GM18867 (cell line): ENCODE measurements at regions not wholly inside any gene's neighbourhood (a gene's known extent, or its start where the extent isn't known, plus 50 kb on each side); places are given as distances from the start of the nearest gene placed in this dataset.

Experiments
- ATAC-seq: cut with Tn5 transposase; IDR thresholded peaks from one replicate; pipeline ENCODE4 v1.9.1; 2021; ENCODE audit warnings: mild to moderate bottlenecking, moderate library complexity; ENCODE audit not compliant: unreplicated experiment

DNA sequence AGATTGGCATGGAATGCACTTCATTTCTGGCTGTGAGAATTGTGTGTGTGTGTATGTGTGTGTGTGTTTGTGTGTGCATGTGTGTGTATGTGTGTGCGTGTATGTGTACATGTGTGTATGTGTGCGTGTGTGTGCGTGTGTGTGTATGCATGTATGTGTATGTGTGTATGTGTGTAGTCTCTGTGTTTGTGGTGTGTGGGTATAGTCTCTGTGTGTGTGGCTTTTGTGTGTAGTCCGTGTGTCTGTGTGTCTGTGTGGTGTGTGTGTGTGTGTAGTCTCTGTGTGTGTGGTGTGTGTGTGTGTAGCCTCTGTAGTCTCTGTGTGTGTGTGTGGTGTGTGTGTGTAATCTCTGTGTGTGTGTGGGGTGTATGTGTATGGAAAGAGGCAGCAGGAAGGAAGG, 247.3 kb upstream of the SOX11 start:
- no peak for ATAC-seq

DNA sequence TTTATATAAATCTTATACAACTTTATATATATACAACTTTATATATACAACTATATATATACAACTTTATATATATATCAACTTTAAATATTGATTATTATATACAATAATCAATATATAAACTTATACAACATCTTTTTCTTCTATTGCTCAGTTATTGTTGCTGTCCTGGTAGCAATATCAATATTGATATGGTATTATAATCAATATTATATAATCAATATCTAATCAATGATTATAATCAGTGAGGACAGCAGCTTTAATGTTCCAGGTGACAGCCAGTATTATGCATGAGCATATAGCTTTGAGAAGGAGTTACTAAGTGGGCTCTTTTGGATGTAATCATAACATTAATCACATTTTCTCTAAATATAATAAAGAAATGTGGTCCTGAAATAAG, 242.3 kb upstream of the SOX11 start:
- ATAC-seq = no peak

DNA sequence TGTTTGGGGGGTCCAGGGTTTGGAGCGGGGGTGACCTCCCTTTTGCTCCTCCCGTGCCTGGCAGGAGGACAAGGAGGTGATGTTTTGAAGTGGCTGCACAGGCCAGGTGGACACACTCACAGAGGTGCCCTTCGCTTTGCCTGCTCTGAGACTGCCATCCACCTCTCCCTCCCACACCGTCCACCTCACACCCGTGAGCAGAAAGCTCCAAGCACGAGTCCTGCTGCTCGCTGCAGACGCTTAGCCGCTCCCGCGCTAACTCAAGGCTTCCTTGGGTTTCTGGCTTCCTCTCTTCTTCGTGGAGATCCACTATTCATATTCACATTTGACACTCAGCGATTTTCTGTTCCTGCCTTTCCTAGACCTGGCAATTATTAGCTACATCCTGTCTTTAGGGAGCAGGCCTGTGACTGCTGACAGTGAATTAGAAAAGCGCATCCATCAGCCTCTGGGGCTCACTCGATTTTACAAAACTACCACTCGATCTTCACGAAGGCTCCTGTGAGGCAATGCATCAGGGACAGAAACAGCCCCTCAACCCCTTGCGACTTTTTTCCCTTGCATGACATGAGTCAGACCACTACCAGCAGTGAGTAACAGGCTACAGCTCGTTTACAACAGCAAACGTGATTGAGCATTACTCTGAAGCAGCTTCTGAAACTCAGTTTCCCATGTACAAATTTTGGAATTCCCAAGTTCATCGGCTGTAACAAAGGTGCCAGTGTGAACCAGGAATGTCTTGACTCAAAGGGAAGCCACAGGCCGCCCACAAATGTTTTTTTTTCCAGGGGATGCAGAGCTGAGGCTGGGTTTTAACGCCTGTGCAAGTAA, 238.7 kb upstream of the SOX11 start:
- ATAC-seq = no peak

DNA sequence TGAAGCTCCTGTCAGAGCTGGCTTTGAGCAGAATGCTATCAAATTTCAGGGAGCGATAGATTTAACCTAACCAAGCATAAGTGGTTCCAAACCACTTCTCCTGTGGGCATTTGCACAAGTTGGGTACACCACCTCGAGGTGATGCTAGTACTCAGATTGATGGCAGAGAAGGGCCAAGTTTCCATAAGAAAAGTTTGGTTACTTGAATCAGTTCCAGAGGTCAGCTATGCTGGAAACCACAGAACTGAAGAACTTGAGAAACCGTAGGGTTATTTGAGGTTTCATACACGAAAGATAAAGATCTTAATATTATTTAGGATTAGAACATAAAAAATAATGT, 238.2 kb upstream of the SOX11 start:
- no peak for ATAC-seq

DNA sequence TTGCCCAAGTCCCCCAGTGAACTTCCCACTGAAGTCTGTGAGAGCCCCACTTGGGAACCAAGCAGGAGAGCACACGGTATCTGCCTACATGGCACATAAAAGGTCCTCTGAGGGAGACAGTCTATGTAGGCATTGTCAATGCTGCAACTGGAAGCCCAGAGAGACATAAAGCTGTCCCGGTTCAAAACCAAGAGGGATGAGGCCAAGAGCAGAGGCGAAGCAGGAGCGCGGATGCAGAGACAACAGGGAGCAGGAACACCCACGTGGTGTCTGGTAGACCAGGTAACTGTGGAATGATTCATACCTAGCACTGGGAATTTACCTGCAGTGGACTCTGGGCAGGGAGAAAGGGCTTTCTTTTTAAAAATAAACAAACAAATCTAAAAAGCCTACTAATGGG, 233.1 kb upstream of the SOX11 start:
- ATAC-seq = no peak

DNA sequence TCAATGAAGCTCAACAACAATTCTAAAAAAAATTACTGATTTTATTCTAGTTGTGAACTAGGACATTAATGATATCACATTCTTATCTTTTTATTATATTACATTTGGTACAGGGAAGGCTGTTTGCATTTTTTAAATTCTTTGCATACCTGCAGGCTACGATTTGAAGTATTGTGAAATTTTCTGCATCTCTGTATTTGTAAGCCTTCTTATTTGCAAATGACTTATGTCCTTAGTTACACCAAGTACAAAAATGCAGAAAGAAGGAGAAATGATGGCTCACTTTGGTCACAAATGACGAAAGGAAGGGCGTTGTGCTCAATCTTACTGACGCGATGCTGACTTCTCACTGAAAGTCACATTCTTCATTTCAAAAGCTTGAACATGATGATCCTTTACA, 227.5 kb upstream of the SOX11 start:
- ATAC-seq = no peak

DNA sequence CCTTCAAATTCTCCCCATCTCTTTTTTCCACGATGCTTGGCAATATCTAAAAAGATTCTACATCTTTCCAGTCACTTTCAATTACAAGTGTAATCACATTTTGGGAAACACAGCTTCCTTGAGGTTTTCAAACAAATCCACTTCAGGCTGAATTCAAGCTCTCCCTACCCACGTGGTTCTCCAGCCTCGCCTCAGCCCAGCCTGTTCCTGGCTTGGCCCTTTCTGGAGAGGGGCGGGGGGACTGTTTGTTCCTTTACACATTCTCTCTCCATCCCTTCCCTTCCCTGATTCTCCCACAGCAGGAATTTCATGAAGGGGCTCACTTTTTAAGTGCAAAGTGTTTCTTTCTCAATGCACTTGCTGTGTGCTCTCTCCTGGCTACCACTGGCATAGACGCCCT, 226.3 kb upstream of the SOX11 start:
- no peak for ATAC-seq

DNA sequence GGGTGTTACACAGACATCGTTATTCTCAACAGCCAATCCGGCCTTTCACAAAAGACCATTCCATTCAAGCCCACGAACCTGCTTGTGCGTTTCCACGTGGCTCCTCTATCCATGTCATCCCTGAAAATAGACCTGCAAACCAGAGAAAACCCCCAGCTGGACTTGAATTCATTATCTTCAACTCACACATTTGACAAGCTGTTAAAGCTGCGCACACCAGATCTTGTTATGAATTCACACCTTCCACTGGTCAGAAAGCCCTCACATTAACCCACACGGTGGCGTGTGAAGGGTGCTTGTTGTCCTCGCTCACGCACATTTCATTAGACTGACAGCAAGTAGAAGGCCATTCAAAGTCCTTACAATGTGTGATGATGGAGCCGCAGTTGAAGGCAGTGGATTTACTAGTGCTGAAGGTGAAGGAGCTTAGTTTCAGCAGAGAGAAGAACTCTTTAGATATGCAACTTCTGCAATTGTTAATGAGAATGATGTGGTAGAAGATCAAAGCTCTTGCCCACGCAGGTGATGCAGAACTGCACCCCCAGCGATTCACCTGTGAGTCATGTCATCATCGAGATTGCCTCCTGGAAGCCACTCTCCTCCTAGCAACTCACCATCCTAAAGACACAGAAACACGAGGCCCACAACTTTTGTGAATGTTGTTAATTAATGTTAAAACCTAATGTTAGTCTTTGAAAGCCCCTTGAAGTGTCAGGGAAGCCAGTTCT, 224.8 kb upstream of the SOX11 start:
- no peak for ATAC-seq

DNA sequence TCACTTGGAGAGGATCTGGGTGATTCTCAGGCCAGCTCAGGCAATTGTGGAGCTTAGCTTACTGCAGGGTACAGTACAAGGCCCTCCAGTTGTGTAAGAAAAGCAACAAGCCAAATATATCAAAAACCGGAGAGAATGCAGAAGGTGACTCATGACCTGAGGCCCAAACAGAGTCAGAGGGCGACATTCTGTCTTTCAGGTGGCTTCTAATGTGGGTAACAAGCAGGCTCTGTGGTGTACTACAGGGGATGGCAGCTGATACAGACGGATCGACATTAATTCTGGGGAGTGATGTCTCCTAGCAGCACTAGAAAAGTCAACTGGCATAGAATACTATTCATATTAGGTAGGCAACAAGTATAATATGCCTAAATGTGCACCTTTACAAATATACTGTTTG, 219.5 kb upstream of the SOX11 start:
- no peak for ATAC-seq

DNA sequence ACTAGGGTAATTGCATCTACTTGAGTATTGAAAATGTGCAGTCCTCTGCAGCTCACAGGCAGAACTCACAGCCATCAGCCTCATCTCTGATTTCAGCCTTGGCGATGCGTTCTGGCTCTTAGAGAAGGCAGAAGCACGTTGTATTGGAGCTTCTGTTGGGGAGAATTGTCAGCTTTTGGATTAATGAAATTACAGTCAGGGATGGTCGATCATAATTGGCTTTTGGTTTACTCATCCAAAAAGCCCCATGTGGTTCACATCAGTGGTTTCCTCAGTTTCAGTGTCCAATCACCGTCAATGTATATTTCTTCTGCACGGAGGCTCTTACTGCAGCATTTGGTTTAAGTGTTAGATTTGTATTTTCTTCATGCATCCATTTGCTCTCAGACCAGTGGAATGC, 218.5 kb upstream of the SOX11 start:
- no peak for ATAC-seq

DNA sequence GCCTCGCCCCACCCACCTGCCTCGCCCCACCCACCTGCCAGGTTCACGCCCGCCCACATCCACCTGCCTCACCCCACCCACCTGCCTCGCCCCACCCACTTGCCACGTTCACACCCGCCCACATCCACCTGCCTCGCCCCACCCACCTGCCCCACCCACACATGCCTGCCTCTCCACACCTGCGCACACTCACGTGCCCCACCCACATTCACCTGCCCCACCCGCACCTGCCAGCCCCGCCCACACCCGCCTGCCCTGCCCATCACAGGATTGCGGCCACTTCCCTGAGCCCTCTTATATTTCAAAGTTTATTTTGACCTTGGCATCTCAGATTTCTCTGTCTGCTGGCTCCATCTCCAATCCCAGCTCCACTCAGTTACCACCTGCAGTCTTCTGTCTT, 217.5 kb upstream of the SOX11 start:
- ATAC-seq = no peak

DNA sequence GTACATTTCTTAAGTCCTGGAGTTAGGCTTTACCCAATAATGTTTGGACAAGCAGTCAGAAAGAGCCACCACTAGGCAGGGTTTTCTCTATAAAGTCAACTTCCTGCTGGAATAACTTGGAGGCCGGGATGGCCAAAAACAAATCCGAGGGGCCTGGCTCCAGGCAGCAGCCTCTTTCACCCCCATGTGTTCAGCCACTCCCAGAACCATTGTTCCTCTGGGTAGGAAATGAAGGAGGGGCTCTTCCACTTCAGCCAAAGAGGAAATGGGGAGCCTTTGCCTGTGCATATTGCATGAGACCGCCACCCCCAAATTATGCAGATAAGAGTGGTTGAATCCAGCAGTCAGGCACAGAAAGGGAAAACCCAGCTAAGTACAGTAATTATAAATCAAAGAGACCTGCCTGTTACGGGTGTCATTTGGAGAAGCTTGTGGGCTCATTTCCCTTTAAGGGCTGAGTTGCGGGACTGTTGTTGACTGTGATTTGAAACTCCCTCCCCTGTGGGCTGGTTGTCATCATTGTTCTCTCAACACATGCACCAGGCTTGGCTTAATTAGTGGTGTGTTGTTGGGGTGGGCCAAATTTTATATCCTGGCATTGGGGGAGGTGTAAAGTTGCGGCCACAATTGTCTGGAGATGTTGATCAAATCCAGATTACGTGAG, 212.8 kb upstream of the SOX11 start:
- ATAC-seq = no peak

DNA sequence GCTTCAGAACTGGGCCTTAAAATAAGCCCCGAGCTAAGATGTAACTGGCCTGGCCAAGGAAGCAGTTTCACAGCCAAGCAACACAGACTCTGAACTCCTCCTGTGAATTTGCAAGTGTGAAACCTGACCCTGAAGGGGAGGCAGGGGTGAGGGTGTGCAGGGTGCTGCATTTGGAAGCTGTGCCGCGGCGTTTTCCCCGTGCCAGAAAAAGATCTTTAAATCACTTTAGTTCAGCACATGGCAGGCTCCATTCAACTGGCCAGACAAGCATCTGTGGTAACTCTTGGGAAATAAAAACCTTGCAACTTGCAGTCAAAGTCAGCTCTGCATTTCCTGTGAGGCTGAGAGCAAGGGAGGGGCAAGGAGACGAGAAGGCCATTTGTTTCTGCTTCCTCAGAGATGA, 209.3 kb upstream of the SOX11 start:
- ATAC-seq = no peak

DNA sequence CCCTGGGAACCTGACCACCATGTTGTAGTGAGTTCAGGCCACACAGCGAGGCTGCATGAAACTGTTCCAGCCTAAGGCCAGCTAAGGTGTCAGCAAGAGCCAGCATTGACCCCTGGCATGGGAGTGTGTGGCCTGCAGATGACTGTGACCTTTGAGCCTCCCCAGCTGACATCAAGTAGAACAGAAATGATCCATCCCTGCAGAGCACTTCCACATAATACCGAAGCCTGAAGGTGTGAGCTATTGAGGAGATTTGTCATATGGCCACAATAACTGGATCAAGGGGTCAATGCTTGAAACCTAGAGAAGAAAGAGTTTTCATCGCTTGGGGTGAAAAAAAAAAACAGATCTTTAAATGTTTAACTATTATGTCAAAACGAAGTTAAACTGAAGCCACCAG, 207.3 kb upstream of the SOX11 start:
- no peak for ATAC-seq

DNA sequence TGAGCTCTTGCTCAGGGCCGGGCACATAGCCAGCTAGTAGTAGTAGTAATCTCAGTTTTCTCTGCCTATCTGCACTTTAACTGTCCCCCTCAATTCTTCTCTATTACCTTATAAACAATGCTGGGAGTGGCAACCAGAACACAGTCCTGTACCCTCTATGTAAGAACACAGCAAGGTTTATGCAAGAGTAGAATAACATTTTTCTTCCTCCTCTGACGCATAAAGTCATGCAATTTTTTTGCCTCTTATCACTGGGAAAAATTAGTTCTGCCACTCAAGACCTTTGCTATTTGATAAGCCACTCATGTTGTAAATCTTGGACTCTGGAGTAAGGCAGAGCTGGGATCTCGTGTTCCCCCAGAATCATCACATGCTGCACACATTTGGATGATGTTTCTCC, 200.7 kb upstream of the SOX11 start:
- ATAC-seq = no peak

DNA sequence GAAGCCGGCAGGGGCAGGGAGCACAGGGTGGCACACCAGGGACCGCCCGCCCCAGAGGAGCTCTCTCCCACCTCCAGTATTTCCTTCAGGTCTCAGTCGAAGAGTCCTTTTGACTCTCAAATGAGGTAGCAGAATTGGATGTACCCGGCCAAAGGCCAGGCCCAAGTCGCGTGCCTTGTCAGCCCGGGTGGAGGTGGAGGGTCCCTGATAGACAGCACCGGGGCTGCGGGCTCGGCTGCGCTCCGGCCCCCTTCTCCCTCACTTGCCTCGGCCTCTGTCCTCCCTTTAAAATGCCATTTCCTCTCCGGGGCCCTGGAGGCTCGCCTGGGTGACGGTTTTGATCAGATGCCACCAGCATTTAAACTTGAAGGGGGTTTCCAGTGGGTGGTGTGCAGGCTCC, 198.9 kb upstream of the SOX11 start:
- no peak for ATAC-seq

DNA sequence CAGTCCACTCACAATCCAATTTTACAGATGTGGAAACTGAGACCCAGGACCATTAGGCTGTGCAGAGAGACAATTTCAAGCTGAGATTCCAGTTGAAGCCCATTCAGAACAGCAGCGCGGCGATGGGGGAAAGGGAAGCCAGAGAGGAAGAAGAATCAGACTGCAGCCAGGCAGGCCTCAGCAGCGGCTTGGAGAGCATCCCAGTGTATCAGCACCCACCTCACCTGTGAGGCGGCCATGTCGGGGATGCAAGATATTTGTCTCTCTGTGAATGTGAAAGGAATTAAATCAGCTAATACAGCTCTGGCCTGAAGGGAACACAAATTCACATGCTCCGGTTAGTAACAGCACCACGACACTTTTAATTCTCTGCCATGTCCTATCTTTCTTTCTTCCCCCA, 198.0 kb upstream of the SOX11 start:
- no peak for ATAC-seq

DNA sequence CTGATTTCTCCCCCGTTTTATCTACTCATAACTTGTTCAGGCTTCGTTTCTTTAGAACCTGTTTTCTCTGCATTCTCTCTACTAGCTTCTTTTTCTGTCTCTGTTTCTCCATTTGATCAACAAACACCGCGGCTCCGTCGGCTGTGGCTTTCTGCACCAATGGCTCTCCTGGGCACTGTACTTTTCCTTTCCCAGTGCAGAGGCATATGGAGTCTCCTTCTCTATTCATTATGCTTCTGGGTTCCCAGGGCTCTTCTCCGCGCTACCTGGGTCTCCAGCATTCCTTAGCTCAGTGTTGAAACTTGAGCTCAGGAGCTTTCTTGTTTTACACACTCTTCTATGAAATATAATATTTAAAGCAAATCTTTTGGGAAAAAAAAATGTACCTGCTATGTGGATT, 196.6 kb upstream of the SOX11 start:
- no peak for ATAC-seq

DNA sequence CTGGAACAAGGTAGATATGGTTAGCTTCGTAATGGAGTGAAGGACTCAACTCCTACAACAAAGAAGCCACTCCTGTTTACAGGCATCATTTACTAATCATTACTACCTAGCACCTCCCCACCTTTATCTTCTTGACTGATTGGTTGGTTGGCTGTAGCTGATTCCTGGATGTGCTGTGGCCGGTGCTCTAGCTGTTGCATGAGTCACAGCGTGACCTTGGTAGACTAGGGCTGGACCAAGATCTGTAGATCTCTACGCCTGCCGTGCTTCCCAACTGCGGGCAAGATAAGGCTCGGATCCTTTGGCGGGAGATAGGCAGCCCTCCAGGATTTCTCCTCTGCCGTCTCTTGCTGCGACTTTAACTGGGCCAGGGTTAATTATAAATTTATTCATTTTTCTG, 194.3 kb upstream of the SOX11 start:
- ATAC-seq = no peak

DNA sequence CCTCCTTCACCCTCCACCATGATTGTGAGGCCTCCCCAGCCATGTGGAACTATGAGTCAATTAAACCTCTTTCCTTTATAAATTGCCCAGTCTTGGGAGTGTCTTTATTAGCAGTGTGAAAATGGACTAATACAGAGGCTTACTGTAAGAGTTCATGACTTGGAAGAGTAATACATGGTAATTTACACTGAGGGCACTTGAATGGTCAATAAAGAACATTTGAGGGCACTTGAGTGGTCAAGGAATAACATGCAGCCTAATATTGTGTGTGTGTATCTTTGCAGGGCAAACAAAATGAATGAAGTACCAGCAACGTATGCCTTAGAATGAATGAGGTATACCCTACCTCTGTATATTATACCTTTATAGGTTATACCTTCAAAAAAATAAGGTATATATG, 190.4 kb upstream of the SOX11 start:
- ATAC-seq = no peak

DNA sequence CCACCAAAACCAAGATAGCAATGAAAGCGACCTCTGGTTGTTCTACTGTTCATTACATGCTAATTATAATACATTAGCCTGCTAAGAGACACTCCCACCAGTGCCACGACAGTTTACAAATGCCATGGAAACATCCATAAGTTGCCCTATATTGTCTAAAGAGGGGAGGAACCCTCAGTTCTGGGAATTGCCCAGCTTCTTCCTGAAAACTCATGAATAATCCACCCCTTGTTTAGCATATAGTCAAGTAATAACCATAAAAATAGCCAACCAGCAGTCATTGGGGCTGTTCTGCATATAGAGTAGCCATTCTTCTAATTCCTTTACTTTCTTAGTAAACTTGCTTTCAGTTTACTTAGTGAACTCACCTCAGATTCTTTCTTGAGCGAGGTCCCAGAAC, 189.8 kb upstream of the SOX11 start:
- no peak for ATAC-seq

DNA sequence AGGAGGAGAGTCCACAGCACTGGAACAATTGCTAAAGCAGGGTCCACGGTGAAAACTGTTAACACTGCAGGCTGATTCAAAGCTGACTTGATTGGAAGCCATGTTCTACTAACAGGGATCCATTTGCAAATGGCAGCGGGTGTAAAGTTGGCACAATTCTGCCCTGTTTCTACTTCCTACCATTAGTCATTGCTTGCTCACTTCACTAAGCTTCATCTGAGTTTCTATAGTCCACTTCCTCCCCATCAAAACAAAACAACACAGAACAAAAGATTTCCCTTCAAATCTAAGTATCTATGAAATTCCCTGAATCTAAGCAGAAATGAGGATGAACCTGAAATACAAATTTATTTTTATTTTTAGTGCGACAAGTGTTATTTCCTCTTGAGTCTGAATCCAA, 187.4 kb upstream of the SOX11 start:
- ATAC-seq = no peak
